Tibial artery (tissue), 4 donors: ENCODE measurements at regions not wholly inside any gene's neighbourhood (a gene's known extent, or its start where the extent isn't known, plus 50 kb on each side); places are given as distances from the start of the nearest gene placed in this dataset.
"Not testable (repeated sequence)": the region's sequence is repeated elsewhere in the genome, so short reads cannot be mapped to it uniquely, and the experiment has no call there.

Experiments
- DNase-seq, 2 donors: peaks; one replicate each; pipeline ENCODE4 v3.0.0-alpha.2; 2019
- H3K27ac ChIP-seq, 2 donors: fragments of 200-600 bp; sonication (generic) in 1 of 2; 1 replicate in 1 of 2; 2 replicates in 1 of 2; pipeline ENCODE4 v1.5.1; 2018 to 2019; ENCODE audit warnings: mild to moderate bottlenecking in 1 of 2
- H3K27me3 ChIP-seq, 2 donors: fragments of 200-600 bp; sonication (generic) in 1 of 2; one replicate each; pipeline versions ENCODE4 v1.5.1 to v1.6.0; 2016 to 2019
- H3K36me3 ChIP-seq, 3 donors: fragments of 200-600 bp; sonication (generic) in 2 of 3; one replicate each; pipeline ENCODE4 v1.5.1; 2016 to 2019; ENCODE audit warnings: mild to moderate bottlenecking in 2 of 3
- H3K4me1 ChIP-seq, 4 donors: fragments of 200-600 bp; sonication (generic) in 2 of 4; 1 replicate in 3 of 4; 2 replicates in 1 of 4; pipeline ENCODE4 v1.5.1; 2016 to 2019
- H3K4me3 ChIP-seq, 2 donors: fragments of 200-600 bp; sonication (generic) in 1 of 2; 1 replicate in 1 of 2; 2 replicates in 1 of 2; pipeline ENCODE4 v1.5.1; 2018 to 2019; ENCODE audit warnings: mild to moderate bottlenecking in 2 of 2
- H3K9me3 ChIP-seq, 3 donors: fragments of 200-600 bp; sonication (generic) in 1 of 3; one replicate each; pipeline ENCODE4 v1.5.1; 2016 to 2019
- intact Hi-C: fragments of 100-400 bp; cut with DNase I; formaldehyde crosslinking; loops from one replicate; pipeline ENCODE4 v1.15.0; 2023; ENCODE audit warnings: low total_unique reads

DNA sequence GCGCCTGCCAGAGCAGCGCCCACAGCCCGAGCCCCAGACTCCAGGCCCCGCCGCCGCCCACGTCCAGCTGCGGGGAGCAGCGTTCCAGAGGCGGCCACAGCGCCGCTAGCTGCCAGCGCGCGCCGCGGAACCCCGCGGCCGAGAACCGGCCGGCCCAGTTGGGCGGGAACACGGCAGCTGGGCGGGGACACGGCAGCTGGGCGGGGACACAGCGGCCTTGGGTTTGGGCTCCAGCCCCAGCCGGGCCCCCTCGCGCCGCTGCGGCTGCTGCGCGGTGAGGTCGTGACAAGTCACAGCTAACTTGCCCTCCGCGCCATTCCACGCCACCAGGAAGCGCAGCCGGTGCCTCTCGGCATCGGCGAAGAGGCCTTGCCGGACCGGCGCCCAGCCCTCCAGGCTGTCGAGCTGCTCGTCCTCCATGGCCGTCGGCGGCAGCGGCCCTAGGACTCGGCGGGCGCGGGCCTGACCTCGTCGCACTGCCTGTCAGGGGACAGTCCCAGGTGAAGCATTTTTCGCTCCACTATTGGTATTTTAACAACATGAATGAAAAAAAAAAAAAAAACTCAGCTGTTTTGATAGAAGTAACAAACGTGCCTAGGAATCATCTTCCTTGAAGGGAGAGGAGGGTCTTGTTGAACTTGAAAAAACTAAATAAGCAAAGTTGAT, 56.6 kb upstream of the GOLGA8N start:
- H3K4me1 ChIP-seq, H3K27me3 ChIP-seq, intact Hi-C loops, H3K36me3 ChIP-seq, H3K9me3 ChIP-seq: not testable (repeated sequence)
- peak overlapping the region; percentile 75 to 87 for H3K27ac ChIP-seq
- peak in 1 of 2 donors; percentile 72 for DNase-seq
- H3K4me3 ChIP-seq: peak overlapping the region; percentile 55 to 71

GRCh38 chr15:32536057-32536493, 57.2 kb upstream of the GOLGA8N start:
- H3K9me3 ChIP-seq, H3K27ac ChIP-seq, H3K27me3 ChIP-seq, DNase-seq, H3K4me3 ChIP-seq, intact Hi-C loops, H3K36me3 ChIP-seq, H3K4me1 ChIP-seq: not testable (repeated sequence)

GRCh38 chr15:32535150-32535898, 57.9 kb upstream of the GOLGA8N start:
- H3K4me1 ChIP-seq, intact Hi-C loops, H3K36me3 ChIP-seq, H3K27ac ChIP-seq, DNase-seq, H3K27me3 ChIP-seq, H3K4me3 ChIP-seq, H3K9me3 ChIP-seq: not testable (repeated sequence)

- intact Hi-C loops: not testable (repeated sequence)
Measured at GRCh38 chr15:32522900-32523299, 67.5 kb upstream of the GOLGA8O start.

GRCh38 chr15:32522421-32522820, 67.0 kb upstream of the GOLGA8O start:
- intact Hi-C loops, H3K9me3 ChIP-seq, H3K4me3 ChIP-seq, H3K27ac ChIP-seq, H3K4me1 ChIP-seq, DNase-seq, H3K27me3 ChIP-seq: not testable (repeated sequence)
- peaks cover 12 to 26% (median 13%) of the 10 kb centered on the region in 3 donors for H3K36me3 ChIP-seq

More at GRCh38 chr15:32522900-32523299, 67.5 kb upstream of the GOLGA8O start:
- not testable (repeated sequence) for H3K9me3 ChIP-seq, H3K27ac ChIP-seq, H3K4me3 ChIP-seq, H3K27me3 ChIP-seq, DNase-seq, H3K4me1 ChIP-seq
- H3K36me3 ChIP-seq: peaks cover 10 to 25% (median 12%) of the 10 kb centered on the region in 3 donors

DNA sequence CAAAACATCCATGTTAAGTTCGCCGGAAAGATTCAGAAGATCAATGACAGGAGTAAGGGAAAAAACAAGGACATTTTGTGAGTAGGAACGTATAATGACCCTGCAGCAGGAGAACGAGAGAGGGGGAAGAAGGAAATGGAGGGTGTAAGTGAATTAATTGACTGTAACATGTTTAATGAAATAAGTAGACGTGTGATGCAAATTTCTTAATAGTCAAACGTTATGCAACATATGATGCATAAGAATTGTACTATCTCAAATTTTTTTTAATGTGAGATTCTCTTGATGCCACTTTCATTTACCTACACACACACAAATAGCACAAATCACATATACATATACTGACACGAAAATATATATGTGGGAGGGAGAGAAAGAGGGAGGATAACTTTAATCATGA, 63.5 kb upstream of the GOLGA8O start:
- H3K36me3 ChIP-seq: peaks cover 12 to 26% (median 13%) of the 10 kb centered on the region in 3 donors
- intact Hi-C loops, H3K4me3 ChIP-seq, H3K27me3 ChIP-seq, DNase-seq, H3K27ac ChIP-seq, H3K9me3 ChIP-seq, H3K4me1 ChIP-seq: not testable (repeated sequence)

- H3K27ac ChIP-seq, H3K4me3 ChIP-seq: not testable (repeated sequence)
Measured at GRCh38 chr15:32518013-32518412, 62.6 kb upstream of the GOLGA8O start.

DNA sequence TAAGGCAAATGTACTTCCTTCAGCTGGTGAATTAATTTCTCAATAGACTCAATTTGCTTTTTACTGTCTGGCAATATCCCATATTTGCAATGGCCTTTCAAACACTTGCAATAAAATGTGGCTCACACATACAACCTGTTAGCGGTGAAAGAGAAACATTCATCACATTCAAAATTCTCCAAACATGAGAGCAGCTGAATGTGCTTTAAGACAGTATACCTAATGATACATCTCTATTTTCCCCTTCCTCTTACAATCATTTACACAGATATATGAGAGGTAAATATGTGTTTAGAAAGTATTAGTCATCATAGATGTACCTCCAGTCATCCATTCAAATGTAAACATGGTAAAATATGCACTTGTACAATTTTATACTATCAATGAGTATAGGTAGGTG, 61.5 kb upstream of the GOLGA8O start:
- peaks cover 8 to 20% (median 9%) of the 10 kb centered on the region in 3 donors for H3K36me3 ChIP-seq
- DNase-seq, H3K4me3 ChIP-seq, H3K9me3 ChIP-seq, H3K27me3 ChIP-seq, H3K4me1 ChIP-seq, H3K27ac ChIP-seq, intact Hi-C loops: not testable (repeated sequence)

More at GRCh38 chr15:32518013-32518412, 62.6 kb upstream of the GOLGA8O start:
- H3K27me3 ChIP-seq, intact Hi-C loops, H3K9me3 ChIP-seq, H3K4me1 ChIP-seq: not testable (repeated sequence)
- DNase-seq: peak; percentile 18 to 56
- peaks cover 12 to 20% (median 13%) of the 10 kb centered on the region in 3 donors for H3K36me3 ChIP-seq

DNA sequence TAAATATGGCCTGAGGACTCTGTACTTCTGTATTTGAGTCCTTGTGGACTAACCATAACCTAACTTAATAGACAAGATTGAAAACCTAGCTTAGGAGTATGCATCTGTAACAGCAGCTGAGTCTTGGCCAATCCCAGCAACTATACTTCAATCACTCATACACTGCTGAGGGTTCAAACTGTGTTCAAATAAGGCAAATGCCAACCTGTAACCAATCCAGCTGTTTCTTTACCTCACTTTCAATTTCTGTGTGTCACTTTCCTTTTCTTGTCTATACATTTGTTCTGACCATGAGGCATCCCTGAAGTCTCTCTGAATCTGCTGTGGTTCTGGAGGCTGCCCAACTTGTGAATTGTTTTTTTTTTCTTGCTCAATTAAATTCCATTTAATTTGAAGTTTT, 57.9 kb upstream of the GOLGA8O start:
- H3K4me3 ChIP-seq, H3K9me3 ChIP-seq, intact Hi-C loops, H3K36me3 ChIP-seq, H3K27me3 ChIP-seq, H3K4me1 ChIP-seq, DNase-seq, H3K27ac ChIP-seq: not testable (repeated sequence)

GRCh38 chr15:32510027-32510426, 54.6 kb upstream of the GOLGA8O start:
- H3K4me1 ChIP-seq, intact Hi-C loops, H3K27ac ChIP-seq, DNase-seq, H3K4me3 ChIP-seq, H3K27me3 ChIP-seq, H3K36me3 ChIP-seq, H3K9me3 ChIP-seq: not testable (repeated sequence)

GRCh38 chr15:32508081-32508480, 52.6 kb upstream of the GOLGA8O start:
- H3K36me3 ChIP-seq, H3K4me1 ChIP-seq, H3K27me3 ChIP-seq, H3K9me3 ChIP-seq, H3K27ac ChIP-seq, intact Hi-C loops, H3K4me3 ChIP-seq, DNase-seq: not testable (repeated sequence)

DNA sequence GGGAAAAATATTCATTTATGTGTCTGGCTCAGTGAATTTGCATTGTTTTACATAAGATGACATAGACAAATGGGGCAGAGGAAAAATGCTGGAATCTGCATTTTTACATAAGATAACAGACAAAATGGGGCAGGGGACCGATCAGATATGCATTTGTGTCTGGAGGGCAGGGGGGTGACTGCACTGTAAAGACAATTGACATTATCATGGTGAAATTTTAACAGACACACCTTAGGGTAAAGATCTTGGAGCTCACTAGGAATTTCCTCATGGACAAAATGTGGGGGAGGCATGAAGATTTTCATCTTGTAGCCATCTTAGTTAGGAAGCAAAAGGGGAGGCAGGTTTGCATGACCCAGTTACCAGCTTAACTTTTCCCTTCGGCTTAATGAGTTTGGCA, 51.4 kb upstream of the GOLGA8O start:
- H3K4me3 ChIP-seq, H3K27ac ChIP-seq, intact Hi-C loops, H3K27me3 ChIP-seq, H3K4me1 ChIP-seq, H3K36me3 ChIP-seq, H3K9me3 ChIP-seq, DNase-seq: not testable (repeated sequence)

DNA sequence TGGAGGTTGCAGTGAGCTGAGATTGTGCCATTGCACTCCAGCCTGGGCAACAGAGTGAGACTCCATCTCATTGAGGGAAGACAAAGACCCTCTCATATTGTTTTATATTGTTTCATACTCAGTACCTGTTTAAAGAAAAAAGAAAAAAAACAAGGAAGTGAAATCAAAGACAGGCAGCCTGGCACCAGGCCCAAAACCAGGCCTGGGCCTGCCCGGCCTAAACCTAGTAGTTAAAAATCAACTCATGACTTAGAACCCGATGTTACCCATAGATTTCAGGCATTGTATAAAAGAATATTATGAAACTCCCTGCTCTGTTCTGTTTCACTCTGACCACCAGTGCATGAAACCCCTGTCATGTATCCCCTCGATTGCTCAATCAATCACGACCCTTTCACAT, 50.2 kb upstream of the GOLGA8O start:
- H3K9me3 ChIP-seq, H3K4me1 ChIP-seq, DNase-seq, intact Hi-C loops, H3K27ac ChIP-seq, H3K4me3 ChIP-seq, H3K36me3 ChIP-seq, H3K27me3 ChIP-seq: not testable (repeated sequence)
